ELF-1 (cell line): ENCODE measurements at regions not wholly inside any gene's neighbourhood (a gene's known extent, or its start where the extent isn't known, plus 50 kb on each side); places are given as distances from the start of the nearest gene placed in this dataset.
A peak's percentile ranks its signal among the peaks of the same experiment; 100 is the strongest.

Experiments used
- DNase-seq: peaks from one replicate; pipeline ENCODE4 v3.0.0-alpha.2; 2016; ENCODE audit warnings: low read depth, low spot score

- DNase-seq = no peak
Observed at GRCh38 chr13:100940658-100941057, 266.1 kb upstream of the TMTC4 start.

GRCh38 chr13:100933841-100934240, 259.2 kb upstream of the TMTC4 start:
- no peak for DNase-seq

GRCh38 chr13:100922599-100922998, 248.0 kb upstream of the TMTC4 start:
- no peak for DNase-seq

- DNase-seq = no peak
Observed at GRCh38 chr13:100921139-100921538, 246.5 kb upstream of the TMTC4 start.

DNA sequence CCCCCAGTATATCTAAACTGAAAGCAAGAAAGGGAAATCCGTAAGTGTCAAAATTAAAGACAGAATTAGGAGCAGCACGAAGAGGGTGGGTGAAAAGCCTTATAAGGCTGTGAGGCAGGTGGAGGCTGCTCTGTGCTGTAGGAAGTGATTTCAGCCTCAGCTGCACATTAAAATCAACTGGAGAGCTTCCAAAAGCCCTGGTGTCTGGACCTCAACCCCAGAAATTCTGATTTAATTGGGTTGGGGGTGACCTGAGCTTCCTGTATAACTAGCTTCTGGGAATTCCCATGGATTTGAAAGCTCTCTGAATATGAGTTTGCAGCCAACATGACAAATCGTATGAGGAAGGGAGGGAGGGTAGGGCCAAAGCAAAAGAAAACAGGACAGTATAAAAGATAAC, 242.4 kb upstream of the TMTC4 start:
- no peak for DNase-seq

GRCh38 chr13:100913143-100913542, 238.5 kb upstream of the TMTC4 start:
- DNase-seq = no peak

DNA sequence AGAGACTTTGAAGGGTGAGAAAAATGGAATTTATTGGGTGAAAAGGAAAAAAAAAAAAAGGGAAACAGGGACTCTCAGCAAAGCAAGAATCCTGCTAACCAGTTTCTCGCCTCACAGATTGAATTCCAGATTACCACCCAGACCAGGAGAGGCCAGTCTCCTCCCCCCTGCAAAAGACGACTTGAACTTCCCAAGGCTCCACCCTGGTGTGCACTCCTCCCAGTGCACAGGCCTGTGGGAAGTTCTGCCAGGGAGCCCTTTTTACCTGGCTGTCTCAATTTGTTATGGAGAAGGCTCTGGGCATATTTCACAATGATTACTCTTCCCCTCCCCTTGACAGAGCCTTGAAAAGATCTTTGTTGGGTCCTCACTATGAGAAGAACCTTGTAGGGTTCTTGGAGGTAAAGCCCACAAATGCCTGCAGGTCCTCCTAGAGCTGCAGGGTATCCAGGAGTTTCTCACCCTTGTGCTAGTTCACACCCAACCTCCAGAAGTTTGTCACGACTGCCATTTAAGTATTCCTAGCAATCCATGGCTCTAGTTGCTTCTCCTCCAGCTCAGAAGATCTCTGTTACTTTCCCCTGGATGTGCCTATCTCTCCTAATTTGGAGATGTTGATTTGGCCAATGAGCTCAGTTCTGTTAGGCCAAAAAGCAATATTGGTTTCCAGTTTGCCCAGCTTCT, 229.8 kb upstream of the TMTC4 start:
- DNase-seq = peak; percentile 4

GRCh38 chr13:100899720-100900316, 225.2 kb upstream of the TMTC4 start:
- no peak for DNase-seq

GRCh38 chr13:100898431-100898830, 223.8 kb upstream of the TMTC4 start:
- DNase-seq = no peak

DNA sequence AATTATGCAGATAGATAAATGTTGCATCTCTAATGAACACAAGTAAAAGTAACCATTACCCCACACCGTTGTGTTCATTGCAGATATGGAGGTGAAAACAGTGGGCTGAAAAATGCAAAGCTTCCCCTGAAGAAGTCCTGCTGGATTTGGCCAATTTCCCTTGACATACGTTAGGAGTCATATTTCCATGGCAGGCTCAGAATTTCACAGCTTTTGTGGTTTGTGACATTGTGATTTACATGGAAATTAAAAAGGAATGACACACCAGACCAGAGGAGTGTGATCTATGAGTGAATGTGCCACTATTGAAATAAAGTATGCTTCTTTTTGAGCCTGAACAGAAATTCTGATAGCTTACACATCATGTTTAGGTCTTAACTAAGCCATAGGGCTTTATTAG, 221.1 kb upstream of the TMTC4 start:
- DNase-seq = no peak

DNA sequence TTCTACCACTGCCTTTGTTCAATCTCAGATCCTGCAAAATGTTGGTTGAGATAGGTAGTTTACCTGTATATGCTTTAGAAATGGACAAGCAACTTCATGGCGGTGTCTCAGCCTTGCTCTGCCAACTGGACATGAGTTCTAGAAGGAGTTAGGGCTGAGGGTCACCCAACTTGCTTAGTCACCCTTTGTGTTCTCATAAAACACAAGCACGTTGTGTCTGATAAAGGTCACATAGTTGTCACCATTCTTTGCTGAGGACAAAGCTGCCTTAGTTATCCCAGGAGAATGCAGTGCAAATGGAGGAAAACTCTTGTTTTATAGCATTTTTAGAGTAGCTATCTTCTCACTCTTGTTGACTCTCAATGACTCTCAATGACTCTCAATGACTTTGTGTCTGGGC, 218.4 kb upstream of the TMTC4 start:
- no peak for DNase-seq

DNA sequence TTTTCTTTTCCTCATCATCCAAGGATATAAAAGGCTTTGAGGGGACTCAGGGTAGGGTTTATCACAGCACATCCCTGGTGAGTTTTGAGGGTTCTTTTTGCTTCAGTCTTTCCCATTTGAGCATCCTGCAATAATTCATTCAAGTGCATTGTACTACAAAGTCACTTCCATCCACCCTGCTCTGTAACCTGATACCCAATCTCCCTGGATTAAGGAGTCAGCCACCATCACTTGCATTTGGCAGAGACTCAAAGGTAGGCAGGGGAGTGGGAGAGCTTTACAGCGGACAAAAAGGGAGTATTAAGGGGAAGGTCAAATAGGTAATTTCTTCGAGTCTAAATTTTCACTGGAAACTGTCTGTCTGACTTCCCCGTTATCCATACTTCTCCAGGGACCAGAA, 216.1 kb upstream of the TMTC4 start:
- no peak for DNase-seq

DNA sequence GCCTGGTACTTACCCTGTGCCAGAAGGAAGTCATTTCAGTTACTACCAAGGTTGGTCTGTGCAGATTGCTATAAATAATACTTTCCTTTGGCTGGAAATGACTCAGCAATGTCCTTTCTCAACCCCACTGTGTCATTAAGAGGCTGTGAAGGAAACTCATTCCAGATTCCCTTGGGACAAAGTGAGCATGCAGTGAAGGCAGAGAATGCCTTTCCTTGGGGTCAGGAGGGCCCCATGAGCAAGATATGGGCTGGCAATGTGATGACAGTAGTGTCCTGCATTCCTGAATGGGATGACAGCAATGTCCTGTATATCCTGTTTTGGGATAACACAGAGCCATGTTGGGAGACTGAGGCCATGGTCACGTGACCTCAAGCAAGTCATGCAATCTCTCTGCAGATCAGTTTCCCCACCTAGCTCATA, 213.1 kb upstream of the TMTC4 start:
- no peak for DNase-seq

- no peak for DNase-seq
Observed at GRCh38 chr13:100883453-100883852, 208.9 kb upstream of the TMTC4 start.

GRCh38 chr13:100881291-100881864, 206.8 kb upstream of the TMTC4 start:
- no peak for DNase-seq

DNA sequence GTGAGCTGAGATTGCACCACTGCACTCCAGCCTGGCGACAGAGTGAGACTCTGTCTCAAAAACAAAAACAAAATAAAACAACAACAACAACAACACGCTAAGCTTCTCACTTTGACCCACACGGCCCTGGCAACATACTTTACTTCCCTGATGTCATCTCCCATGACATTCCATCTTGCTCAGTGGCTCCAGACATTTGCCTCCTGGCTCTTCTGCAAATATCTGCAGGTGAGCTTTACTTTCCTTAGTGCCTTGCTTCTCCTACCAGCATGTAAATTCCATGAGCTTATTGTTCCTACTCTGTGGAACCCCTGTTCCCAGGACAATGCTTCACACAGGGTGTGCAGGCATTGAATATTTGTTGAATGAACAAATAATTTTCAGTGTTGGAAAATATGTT, 205.6 kb upstream of the TMTC4 start:
- DNase-seq = no peak

- no peak for DNase-seq
Observed at GRCh38 chr13:100879255-100879654, 204.7 kb upstream of the TMTC4 start.

GRCh38 chr13:100876044-100876403, 201.4 kb upstream of the TMTC4 start:
- DNase-seq = no peak

- no peak for DNase-seq
Observed at GRCh38 chr13:100875392-100876043, 200.9 kb upstream of the TMTC4 start.

DNA sequence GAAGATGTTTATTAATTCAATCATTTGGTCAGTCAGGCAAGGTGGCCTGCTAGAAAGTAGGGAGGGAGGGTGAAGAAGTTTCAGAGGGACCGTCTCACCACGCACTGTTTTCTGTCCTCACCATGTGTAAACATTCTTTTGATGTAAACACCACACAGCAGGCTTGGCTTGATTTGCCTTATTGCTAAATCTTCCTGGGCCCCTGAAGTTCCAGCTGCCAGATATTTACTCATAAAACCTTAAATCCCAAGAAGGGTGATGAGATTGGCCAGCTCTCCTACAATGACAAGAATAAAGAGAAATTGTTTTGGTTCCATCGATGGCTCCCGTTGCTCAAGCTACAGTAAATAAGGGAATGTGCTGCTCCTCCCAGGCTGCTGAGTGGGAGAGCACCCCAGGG, 198.2 kb upstream of the TMTC4 start:
- DNase-seq = no peak

DNA sequence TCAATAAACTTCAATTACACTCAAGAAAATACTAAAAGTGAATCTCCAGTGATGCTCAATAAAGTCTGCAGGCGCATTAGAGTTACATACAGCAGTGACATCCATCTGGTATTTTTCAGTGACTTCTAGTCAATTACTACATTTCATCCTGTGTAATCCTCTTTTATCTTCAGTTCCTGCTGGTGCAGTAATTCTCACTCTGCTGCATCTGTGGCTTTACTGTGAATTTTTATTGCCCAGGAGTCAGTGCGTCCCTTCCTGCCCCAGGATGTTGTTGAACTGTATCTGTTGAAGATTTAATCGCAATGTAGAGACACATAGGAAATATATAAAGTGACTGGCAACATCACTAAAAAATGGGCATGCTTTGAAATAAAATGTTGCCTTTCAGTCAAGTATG, 196.3 kb upstream of the TMTC4 start:
- no peak for DNase-seq

GRCh38 chr13:100860866-100861265, 186.3 kb upstream of the TMTC4 start:
- DNase-seq = no peak

- DNase-seq = no peak
Observed at GRCh38 chr13:100859861-100860260, 185.3 kb upstream of the TMTC4 start.
